ENCODE measurements at regions not wholly inside any gene's neighbourhood (a gene's known extent, or its start where the extent isn't known, plus 50 kb on each side); places are given as distances from the start of the nearest gene placed in this dataset.

DNA sequence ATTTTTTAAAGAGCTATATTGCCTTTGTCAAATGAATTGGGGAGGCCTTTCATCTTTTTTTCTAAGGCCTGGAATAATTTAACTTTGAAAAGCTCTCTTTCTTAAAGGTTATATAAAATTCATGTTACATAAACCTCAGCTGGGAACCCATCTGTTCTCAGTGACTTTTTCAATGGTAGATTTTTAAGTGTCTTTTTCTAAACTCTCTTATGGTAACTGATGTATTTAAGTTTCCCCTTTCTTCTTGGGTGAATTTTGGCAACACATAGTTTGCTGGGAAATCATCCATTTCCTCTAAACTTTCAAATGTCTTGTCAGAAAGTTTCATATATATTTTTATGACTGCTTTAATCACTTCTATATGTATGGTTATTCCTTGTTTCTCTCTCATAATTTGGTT, 362.2 kb upstream of the KLF6 start:
- no peaks in the 10 kb centered on the region for H3K4me1 ChIP-seq
- no peak overlapping the region for H3K9ac ChIP-seq
- H3K4me2 ChIP-seq: no peak overlapping the region
- no peak overlapping the region for H3K27ac ChIP-seq
- TF ChIP-seq Cebpa-rat (IDR thresholded peaks at IDR 0.05): no peak
- no peaks in the 10 kb centered on the region for H3K36me3 ChIP-seq
- no peaks in the 10 kb centered on the region for H4K20me1 ChIP-seq
- no peaks in the 10 kb centered on the region for H3K27me3 ChIP-seq
- H3K9me3 ChIP-seq: peaks cover 23% of the 10 kb centered on the region
- H3K4me3 ChIP-seq: no peak overlapping the region

DNA sequence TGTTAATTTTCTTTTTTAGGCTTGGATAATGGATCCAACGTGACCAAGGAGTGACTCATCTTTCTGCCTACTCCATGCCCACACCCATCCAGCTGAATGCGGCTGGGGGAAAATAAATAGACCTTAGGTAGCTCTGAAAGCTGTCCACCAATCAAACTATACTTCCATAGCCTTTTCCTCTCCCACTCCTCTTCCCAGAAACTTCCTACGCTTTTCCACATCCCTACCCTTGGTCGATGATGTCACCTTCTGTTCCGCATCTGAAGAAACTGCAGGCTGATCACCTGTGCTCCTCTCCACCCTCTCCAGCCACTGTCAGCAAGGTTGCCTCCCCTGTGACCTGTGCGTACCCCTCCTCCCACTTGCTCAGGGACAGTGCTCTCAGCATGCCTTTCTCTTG, 359.8 kb upstream of the KLF6 start:
- no peaks in the 10 kb centered on the region for H4K20me1 ChIP-seq
- no peak overlapping the region for H3K27ac ChIP-seq
- no peak overlapping the region for H3K9ac ChIP-seq
- no peak overlapping the region for H3K4me2 ChIP-seq
- H3K27me3 ChIP-seq: no peaks in the 10 kb centered on the region
- no peaks in the 10 kb centered on the region for H3K4me1 ChIP-seq
- TF ChIP-seq Cebpa-rat (IDR thresholded peaks at IDR 0.05): no peak
- peaks cover 34% of the 10 kb centered on the region for H3K9me3 ChIP-seq
- H3K4me3 ChIP-seq: no peak overlapping the region
- no peaks in the 10 kb centered on the region for H3K36me3 ChIP-seq

DNA sequence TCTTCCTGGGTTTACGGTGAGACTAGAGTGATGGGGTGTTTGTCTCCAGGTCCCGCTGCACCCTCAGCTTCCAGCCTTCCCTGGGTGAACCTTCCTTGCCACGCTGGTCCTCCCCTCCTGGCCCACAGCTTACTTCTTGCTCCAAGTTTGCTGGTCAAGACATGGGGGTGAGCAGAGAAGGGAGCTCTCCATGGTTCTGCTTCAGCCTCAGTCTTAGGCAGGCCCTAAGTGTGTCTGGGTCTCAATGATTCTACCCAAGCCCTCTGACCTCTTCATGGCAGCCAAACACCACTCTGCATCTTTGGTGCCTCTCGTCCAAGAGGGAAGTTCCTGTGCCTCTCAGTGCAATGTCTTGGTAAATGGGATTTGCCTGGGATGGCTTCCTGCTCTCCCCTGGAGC, 356.5 kb upstream of the KLF6 start:
- no peaks in the 10 kb centered on the region for H3K36me3 ChIP-seq
- H4K20me1 ChIP-seq: no peaks in the 10 kb centered on the region
- peaks cover 5% of the 10 kb centered on the region for H3K4me1 ChIP-seq
- H3K27me3 ChIP-seq: no peaks in the 10 kb centered on the region
- H3K4me2 ChIP-seq: no peak overlapping the region
- no peak overlapping the region for H3K27ac ChIP-seq
- H3K9ac ChIP-seq: no peak overlapping the region
- no peak overlapping the region for H3K4me3 ChIP-seq
- H3K9me3 ChIP-seq: peaks cover 16% of the 10 kb centered on the region
- no peak for TF ChIP-seq Cebpa-rat (IDR thresholded peaks at IDR 0.05)

DNA sequence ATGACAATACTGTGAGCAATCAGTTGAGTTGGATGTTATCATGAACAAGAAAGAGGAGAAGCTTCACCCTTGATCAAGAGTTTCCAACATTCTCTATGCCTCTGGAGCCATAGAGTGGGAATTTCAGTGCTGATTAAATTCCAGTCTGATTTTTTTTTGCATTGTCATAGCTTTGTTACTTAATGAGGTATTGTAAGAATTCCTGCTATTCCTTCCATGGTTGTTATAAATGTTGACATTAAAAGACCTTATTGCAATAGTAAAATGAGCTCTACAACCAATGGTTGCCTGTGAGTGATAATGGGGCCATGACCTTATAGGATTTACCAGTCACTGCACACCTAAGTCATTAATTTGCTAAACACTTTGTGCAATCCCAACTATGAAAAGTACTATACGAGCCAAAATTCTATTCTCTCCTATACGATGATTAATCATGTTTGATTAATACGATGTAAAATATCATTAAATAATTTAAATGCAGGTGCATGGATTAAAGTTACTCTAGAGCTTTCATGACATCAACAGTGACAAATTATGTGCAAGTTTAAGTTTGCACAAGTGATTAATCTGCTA, 353.2 kb upstream of the KLF6 start:
- H3K9ac ChIP-seq: no peak overlapping the region
- H3K27ac ChIP-seq: no peak overlapping the region
- H3K27me3 ChIP-seq: no peaks in the 10 kb centered on the region
- TF ChIP-seq Cebpa-rat (IDR thresholded peaks at IDR 0.05): no peak
- peaks cover 16% of the 10 kb centered on the region for H3K4me1 ChIP-seq
- H3K9me3 ChIP-seq: peaks cover 16% of the 10 kb centered on the region
- no peaks in the 10 kb centered on the region for H3K36me3 ChIP-seq
- no peaks in the 10 kb centered on the region for H4K20me1 ChIP-seq
- no peak overlapping the region for H3K4me2 ChIP-seq
- H3K4me3 ChIP-seq: no peak overlapping the region

DNA sequence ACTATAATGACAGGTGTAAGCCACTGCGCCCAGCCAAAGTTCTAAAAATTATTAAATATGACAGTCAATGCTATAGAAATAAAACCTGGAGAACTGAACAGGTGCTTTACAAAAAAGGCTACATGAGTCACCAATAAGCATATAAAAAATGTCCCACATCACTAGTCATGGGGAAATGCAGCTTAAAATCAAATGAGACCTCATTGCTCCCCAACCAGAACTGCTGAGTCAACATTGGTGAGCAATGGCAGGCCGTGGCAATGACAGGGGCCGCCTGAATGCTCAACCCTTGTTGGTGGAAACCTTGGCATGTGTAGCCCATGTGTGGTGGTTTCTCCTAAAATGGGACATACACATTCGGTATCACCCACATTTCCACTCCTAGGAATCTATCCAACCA, 352.3 kb upstream of the KLF6 start:
- Histone ChIP-seq H3K27ac (no peak overlapping the region), H3K4me1 (peaks cover 23% of the 10 kb centered on the region), H3K9me3 (peaks cover 16% of the 10 kb centered on the region), H3K27me3 (no peaks in the 10 kb centered on the region), H3K4me2 (no peak overlapping the region), H3K9ac (no peak overlapping the region), H3K36me3 (no peaks in the 10 kb centered on the region), H3K4me3 (no peak overlapping the region), H4K20me1 (no peaks in the 10 kb centered on the region)
- no peak for TF ChIP-seq Cebpa-rat (IDR thresholded peaks at IDR 0.05)

DNA sequence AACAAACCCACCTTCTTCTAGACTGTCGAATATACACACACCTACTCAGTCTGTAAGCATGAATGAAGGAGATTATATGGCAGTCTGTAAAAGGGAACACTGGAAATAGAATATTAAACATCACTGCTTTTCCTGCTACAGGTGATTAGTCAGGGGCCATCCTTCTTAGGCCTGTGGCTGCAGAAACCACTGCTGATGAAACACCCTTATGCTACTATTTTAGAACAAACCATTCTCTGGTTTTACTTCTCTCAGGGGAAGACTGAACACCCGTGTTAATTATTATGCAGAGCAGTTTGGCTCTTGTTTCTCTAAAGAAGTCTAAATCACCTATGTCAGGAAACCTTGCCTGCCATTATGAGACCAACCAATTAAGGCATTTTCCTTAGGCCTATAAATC, 351.1 kb upstream of the KLF6 start:
- Histone ChIP-seq H3K9ac (no peak overlapping the region), H3K27ac (no peak overlapping the region), H3K4me1 (peaks cover 34% of the 10 kb centered on the region), H3K36me3 (no peaks in the 10 kb centered on the region), H4K20me1 (no peaks in the 10 kb centered on the region), H3K4me3 (no peak overlapping the region), H3K4me2 (peak overlapping the region; percentile 32), H3K9me3 (peaks cover 8% of the 10 kb centered on the region), H3K27me3 (no peaks in the 10 kb centered on the region)
- TF ChIP-seq Cebpa-rat (IDR thresholded peaks at IDR 0.05): no peak

DNA sequence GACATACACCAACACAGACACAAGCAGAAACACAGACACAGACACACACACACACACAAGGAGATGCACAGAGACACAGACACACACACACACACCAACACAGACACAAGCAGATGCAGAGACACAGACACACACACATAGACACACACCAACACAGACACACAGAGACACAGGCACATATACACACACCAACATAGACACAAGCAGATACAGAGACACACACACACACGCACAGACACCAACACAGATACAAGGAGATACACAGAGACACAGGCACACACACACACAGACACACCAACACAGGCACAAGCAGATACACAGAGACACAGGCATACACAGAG, 347.2 kb upstream of the KLF6 start:
- H3K4me2 ChIP-seq: peak overlapping the region; percentile 81
- peak overlapping the region; percentile 88 for H3K27ac ChIP-seq
- peaks cover 15% of the 10 kb centered on the region for H3K9me3 ChIP-seq
- no peak overlapping the region for H3K4me3 ChIP-seq
- no peak for TF ChIP-seq Cebpa-rat (IDR thresholded peaks at IDR 0.05)
- H3K4me1 ChIP-seq: peaks cover 72% of the 10 kb centered on the region
- H3K27me3 ChIP-seq: no peaks in the 10 kb centered on the region
- H3K36me3 ChIP-seq: no peaks in the 10 kb centered on the region
- H3K9ac ChIP-seq: peak overlapping the region; percentile 60; the same call in 1 of the 2 replicates
- no peaks in the 10 kb centered on the region for H4K20me1 ChIP-seq

DNA sequence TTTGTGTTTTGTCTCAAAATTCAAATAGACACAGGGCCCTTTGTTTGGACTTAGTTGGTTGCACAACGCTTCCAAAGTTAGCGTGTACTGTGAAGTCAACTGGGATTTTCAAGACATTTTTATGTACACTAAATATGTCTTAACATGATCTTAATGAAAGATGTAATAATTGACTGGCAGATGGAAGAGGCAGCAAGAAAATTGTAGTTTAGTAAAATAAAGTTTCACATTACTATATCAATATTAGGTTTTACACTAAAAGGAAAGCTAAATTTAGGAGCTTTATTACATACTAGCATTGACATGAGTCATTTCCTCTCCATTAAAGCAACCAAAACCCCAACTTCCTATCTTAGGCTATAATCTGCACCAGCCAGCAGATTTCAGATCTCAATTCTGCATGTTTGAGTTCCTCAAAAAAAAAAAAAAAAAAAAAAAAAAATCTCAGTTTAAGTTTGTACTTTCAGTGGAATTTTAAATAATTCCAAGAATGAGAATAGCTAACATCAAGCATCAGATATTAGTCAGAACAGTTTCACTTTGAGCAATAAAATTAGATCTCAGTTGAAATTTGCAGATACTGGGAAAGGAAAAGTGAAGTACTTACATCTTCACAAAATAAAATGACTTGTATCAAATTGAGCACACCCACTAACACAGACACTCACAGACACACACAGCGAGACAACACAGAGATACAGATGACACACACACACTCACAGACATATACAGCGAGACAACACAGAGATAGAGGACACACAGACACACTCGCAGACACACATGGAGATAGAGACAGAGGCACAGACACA, 346.6 kb upstream of the KLF6 start:
- H3K36me3 ChIP-seq: no peaks in the 10 kb centered on the region
- H4K20me1 ChIP-seq: no peaks in the 10 kb centered on the region
- H3K27me3 ChIP-seq: no peaks in the 10 kb centered on the region
- peak overlapping the region; percentile 70 for H3K9ac ChIP-seq
- no peak; the same call in 1 of the 2 replicates for TF ChIP-seq Cebpa-rat (IDR thresholded peaks at IDR 0.05)
- peaks cover 69% of the 10 kb centered on the region for H3K4me1 ChIP-seq
- peak overlapping the region; percentile 36; the same call in 1 of the 2 replicates for H3K4me3 ChIP-seq
- H3K4me2 ChIP-seq: peak overlapping the region; percentile 81
- peak overlapping the region; percentile 88 for H3K27ac ChIP-seq
- H3K9me3 ChIP-seq: peaks cover 21% of the 10 kb centered on the region

DNA sequence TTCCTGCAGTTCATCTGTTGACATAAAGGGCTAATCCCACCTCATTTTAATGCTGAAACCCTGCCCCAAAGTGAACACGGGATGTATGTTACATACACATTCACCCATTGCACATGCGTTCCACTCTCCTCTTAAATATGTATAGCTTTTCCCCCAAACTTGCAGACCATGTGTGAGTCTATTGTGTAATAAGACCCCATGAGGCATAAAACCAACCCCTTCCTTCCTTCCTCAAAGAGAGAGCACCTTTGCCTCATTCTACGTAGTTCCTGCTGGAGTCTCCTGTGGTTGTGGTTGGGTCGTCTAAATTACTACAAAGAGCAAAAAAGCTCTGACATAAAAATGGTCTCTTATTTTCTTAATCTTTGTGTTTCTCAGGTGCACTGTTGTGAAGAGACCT, 345.7 kb upstream of the KLF6 start:
- peaks cover 59% of the 10 kb centered on the region for H3K4me1 ChIP-seq
- TF ChIP-seq Cebpa-rat (IDR thresholded peaks at IDR 0.05): peak; percentile 97
- H3K27me3 ChIP-seq: no peaks in the 10 kb centered on the region
- no peaks in the 10 kb centered on the region for H4K20me1 ChIP-seq
- H3K4me2 ChIP-seq: peak overlapping the region; percentile 81
- peak overlapping the region; percentile 36; the same call in 1 of the 2 replicates for H3K4me3 ChIP-seq
- H3K9me3 ChIP-seq: peaks cover 30% of the 10 kb centered on the region
- H3K27ac ChIP-seq: peak overlapping the region; percentile 88
- peak overlapping the region; percentile 70 for H3K9ac ChIP-seq
- H3K36me3 ChIP-seq: no peaks in the 10 kb centered on the region

DNA sequence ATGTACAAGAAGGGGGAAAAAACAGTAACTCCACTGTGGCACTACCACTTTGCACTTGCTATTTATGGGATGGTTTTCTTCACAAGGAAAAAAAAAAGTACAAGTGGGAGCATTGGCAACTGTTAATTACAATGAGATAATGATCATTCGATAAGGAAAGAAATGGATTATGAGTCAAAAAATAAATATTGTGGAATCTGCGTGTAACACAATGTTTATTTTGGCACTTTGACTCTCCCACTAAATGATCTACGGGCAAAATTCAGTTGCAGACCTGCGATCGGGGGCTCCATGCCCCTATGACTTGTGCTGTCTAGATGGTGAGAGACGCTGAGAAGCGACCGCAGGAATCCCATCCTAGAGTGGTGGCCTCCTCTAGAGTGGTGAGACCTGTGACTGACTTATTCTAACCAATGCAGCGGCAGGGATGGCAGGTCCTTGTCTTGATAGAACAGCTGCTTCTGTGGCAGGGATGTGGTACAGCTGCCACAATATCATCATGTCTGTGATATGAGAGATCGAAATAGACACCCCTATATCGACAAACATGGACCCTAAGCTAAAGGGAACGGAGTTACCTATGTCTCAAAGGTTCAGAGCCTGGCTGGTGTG, 345.0 kb upstream of the KLF6 start:
- Histone ChIP-seq H3K9me3 (peaks cover 31% of the 10 kb centered on the region), H3K9ac (peak overlapping the region; percentile 70), H4K20me1 (no peaks in the 10 kb centered on the region), H3K27me3 (no peaks in the 10 kb centered on the region), H3K4me3 (0 out of 2 replicates have a peak overlapping the region, but pooled peaks have one; percentile 36), H3K4me1 (peaks cover 56% of the 10 kb centered on the region), H3K27ac (peak overlapping the region; percentile 88), H3K4me2 (peak overlapping the region; percentile 81), H3K36me3 (no peaks in the 10 kb centered on the region)
- no peak for TF ChIP-seq Cebpa-rat (IDR thresholded peaks at IDR 0.05)
